MM.1S (cell line): ENCODE measurements at regions not wholly inside any gene's neighbourhood (a gene's known extent, or its start where the extent isn't known, plus 50 kb on each side); places are given as distances from the start of the nearest gene placed in this dataset.

Experiments
- CTCF ChIP-seq: fragments of 300-600 bp; sonication (generic); IDR thresholded peaks from 2 replicates; pipeline ENCODE4 v1.5.1; 2016; ENCODE audit warnings: antibody characterized with exemption, low read length, mixed read lengths
- EZH2 ChIP-seq: fragments of 300-600 bp; sonication (generic); optimal IDR thresholded peaks from 2 replicates; pipeline ENCODE3; 2017; ENCODE audit warnings: low read depth, mild to moderate bottlenecking, antibody characterized with exemption, low read length, mixed read lengths

GRCh38 chr13:26895808-26896466 lies 135.4 kb upstream of the GPR12 start:
- TF ChIP-seq EZH2 (no peak), CTCF (no peak)
